OCI-LY3 (cell line): ENCODE measurements at regions not wholly inside any gene's neighbourhood (a gene's known extent, or its start where the extent isn't known, plus 50 kb on each side); places are given as distances from the start of the nearest gene placed in this dataset.
"Not testable (repeated sequence)": the region's sequence is repeated elsewhere in the genome, so short reads cannot be mapped to it uniquely, and the experiment has no call there.

Experiments used
- CTCF ChIP-seq: fragments of 200-600, 300-600 bp; sonication (generic); IDR thresholded peaks from 2 replicates; pipeline ENCODE4 v1.5.1; 2014; ENCODE audit warnings: antibody characterized with exemption, low read length, low read depth
- EZH2phosphoT487 ChIP-seq: fragments of 200-600 bp; shearing (Covaris generic); IDR thresholded peaks from 2 replicates; pipeline ENCODE4 v1.6.1; 2018; ENCODE audit warnings: antibody characterized with exemption, mixed run types, low read depth

- TF ChIP-seq CTCF, EZH2phosphoT487: not testable (repeated sequence)
Observed at GRCh38 chr7:73203312-73203711, 105.3 kb downstream of the NSUN5 start.
